Fibroblast of skin of left quadriceps (primary cell): ENCODE measurements at regions not wholly inside any gene's neighbourhood (a gene's known extent, or its start where the extent isn't known, plus 50 kb on each side); places are given as distances from the start of the nearest gene placed in this dataset.
"Not testable (repeated sequence)": the region's sequence is repeated elsewhere in the genome, so short reads cannot be mapped to it uniquely, and the experiment has no call there.

Experiments
- DNase-seq, 2 experiments: peaks; one replicate each; pipeline ENCODE4 v3.0.0-alpha.2; 2013; ENCODE audit warnings: low read depth in 2 of 2

DNA sequence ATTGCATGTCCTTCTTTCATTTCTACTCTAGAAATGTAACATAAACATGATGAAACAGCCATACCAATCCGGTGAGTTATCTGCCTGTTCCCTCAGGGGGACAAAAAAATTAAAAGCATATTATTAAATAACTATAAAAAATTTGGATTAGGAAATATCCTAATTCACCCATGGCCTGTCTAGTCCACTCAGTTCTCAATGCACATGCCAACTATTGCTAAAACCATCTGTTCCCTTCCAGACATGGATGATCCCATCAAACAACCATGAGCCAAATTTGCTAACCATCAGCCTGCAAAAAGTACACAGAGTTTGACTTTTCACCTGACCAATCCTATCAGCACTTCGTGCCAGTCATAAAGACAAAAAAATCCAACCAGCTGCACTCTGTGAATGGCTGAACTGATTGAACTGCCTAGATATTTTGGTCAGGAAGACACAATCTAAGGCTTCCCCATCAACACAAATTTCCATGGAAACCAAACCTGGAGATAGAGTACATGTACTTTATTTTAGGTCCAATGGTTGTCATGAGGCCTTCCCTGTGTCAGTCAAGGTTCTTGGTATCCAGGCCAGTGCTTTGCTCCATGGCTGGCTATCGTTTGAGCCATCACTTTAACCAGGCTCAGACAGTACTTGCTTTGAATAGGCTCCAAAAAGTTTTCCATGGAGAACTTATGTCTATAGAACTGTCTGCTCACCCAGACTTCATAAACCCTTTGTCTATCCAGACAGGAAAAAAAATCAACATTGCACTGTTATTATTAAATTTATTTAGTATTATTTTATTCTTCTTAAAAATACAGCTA, 570.8 kb downstream of the LTN1 start:
- DNase-seq, result peak; percentile 81 to 84

DNA sequence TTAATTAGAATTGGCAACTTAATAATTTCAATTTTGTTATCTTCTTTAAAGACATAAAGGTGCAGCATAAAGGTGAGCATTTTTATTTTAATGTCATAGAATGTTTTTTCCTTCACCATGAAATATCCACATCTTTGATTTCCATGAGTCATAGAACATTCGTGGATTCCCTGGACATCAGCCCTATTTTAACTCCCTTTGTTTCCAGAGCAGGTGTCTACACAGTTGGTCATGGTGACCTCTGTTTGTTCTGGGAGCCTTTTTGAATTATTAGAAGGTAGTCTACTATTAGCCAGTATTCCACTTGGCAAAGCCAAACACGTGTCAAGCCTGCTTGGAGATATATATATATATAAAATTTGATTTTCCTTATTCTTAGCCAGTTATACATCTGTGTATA, 572.9 kb downstream of the LTN1 start:
- DNase-seq, result no peak

DNA sequence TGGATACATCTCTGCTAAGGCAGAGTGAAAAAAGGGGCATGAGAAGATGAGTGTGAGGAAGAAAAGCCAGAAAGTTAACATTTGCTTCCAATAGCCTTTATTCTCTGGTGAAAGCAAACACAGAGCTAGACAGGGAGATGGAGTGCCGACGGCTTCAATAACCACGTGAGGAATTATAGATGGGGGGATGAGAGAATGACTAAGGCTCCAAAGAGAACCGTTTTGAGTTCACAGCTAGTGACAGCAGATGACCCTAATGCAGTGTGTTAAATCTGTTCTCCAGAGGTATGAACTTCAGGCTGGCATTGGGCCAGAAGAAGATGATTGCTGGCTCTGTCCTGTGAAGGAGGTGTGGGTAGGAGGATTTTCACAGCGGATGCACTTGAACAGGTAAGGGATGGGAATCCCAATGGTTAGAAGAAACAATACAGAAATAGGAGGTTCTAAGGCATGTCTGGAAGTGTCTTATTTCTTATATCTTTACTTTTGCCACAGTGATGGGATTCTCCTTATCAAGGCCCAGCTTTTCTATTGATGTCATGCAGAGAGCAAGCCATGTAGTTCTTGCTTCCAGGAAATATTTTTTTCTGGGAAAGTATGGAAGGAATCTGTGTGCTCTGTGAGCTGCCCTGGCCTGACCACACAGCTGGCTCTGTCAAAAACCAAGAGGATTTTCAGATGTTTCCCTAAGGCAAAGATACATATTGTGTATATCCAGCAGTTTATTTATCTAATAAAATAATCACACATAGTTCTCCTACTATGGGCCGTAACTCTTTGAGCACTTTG, 573.8 kb downstream of the LTN1 start:
- peak; percentile 51 to 54 for DNase-seq

DNA sequence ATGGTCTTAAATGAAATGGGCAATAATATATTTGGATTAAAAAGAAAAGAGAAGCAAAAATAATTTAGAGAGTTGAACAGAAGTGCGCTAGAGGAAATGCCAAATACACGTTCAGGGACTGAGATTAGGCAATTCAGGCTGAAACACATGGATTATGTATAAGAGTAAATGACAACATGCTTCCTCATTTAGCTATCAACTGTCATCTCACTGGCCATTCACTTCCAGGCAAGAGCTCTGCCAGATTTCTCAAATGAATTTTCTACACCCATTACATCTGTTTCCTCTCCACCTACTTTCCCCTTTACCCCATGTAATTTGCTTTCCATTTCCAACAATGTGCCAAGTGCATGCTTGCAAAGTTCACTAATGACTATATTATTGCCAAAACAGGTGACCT, 582.4 kb downstream of the LTN1 start:
- no peak for DNase-seq

DNA sequence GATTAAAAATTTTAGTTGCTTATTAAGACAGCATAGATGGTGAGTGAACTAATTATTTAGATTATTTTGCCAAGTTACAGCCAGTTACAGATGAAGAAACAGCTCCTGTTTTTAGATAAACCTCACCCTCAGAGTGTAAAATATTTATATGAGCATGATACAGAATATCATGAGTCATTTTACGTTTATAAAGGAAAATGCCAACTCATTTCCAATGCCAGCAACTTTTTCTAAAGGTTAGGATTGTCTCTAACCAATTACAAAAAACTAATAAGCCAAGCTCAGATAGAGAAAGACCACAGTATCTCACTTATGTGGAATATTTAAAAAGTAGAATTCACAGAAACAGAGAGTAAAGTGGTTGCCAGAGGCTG, 590.1 kb downstream of the LTN1 start:
- no peak for DNase-seq

DNA sequence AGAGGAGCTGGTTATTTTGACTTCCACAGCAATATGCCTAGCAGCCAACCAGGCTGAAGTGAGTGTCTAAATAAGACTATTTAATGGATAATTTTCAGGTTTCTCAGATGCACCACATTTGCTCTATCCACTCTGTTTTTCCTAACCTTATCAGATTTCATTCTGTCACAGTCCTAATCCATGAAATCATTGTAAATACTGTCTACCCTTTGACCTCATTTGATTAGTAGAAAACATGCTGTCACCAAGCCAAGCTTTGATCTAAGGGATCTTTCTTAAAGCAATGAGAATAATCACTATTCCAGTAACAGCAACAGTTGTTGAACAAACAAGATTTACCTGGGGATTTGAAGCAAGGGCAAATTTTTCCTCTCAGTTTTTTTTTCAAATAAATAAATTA, 595.6 kb downstream of the LTN1 start:
- DNase-seq, result no peak

DNA sequence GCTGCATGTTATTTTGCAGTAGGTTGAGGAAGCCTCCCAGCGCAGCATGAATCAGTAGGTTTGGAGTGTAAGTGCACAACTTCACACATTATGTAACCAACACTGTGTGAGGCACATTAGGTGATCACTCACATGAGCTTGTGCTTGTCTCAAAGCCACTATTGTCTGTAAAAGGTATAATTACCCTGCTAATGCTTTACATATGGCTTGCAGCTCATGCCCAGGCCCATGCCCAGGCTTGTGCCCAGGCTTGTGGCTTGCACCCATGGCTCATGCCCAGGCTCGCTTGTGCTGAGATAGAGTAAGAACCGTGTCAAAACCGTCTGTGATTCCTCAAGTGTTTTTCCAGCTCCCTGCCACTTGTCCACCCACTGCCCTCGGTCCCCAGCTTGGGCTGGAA, 596.3 kb downstream of the LTN1 start:
- DNase-seq, result no peak

DNA sequence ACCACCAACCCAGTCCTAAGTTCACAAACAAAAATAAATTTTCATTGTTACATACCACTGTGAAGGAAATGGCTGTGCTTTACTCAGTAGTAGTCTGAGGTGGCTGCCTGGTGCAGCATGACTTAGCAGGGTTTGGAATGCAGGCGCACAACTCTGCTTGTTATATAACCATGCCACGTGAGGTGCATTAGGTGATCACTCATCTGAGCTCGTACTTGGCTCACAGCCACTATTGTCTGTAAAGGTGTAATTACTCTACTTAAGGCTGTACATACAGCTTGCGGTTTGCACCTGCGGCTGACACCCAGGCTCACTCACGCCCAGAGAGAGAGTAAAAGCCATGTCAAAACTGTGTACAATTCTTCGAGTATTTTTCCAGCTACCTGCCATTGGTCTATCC, 599.4 kb downstream of the LTN1 start:
- DNase-seq, result no peak

DNA sequence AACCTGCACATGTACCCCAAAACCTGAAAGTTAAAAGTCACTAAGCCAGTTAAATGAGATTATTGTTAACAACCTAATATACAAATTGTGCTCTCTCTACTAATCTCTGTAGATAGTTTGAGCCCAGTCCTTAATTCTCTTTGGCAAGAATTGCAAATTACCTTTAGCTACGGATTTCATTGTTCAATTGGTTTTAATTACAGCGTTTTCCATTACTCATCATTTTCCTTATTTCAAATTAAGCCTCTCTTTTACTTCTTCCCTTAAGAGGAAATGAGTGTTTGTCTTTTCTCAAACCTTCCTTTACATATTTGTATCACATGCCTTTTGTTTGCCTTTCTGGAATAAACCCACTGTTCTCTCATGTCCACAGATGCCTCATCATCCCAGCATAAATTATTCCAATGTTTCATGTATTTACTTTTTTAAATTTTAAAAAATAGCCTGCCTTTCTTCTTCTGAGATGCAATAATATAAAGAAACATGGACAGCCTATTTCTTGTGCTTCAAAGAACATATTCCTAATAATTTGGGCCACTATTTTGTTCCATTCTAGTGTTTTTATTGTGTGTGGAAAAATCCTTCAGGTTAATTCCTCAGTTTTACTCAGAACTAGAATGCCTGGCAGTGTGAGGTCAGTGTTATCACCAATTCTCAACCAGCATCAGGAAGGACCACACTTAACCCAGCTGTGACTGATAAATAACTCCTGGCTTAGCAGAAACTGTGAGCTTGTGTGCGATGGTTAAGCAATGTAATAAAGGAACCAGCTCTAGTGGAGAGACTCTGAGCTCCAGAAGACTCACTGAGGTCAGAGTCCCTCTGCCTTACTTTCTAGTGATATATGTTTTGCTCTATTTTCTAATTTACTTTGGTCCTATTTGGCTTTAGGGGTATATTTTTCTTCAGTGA, 600.5 kb downstream of the LTN1 start:
- DNase-seq, result no peak

DNA sequence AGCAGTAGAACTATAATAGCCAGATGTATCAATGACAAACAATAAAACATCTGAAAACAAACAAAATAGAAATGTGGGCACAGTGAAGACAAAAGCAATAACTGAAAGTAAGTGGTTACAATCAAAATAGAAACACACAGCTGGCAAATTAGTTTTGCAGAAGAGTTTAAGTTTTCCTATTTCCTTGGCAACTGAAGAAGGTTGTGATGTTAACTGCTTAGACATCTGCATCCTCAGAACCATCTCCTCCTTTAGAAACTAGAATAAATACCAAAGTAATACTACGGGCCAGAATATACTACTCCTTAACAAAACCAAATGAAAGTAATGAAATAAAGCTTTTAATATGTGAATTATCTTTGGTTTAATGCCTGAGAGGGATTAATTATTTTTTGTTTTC, 605.5 kb downstream of the LTN1 start:
- no peak for DNase-seq

DNA sequence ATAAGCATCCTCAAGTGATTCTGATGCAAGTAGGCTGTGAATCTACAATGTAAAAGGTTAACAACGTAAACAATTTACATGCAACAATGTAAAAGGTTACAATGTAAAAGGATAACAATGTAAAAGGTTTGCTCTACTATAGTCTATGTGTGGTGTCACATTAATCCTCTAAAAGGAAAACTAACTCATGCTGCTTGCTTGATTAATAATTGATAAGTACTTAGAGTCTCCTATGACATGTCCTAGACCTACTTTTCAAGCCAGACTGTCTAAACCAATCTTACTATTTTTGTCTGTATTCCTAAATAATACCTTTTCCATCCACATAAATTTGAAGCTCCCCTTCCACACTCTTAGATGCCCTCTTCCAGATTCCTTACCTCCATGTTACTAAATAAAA, 606.8 kb downstream of the LTN1 start:
- no peak for DNase-seq

DNA sequence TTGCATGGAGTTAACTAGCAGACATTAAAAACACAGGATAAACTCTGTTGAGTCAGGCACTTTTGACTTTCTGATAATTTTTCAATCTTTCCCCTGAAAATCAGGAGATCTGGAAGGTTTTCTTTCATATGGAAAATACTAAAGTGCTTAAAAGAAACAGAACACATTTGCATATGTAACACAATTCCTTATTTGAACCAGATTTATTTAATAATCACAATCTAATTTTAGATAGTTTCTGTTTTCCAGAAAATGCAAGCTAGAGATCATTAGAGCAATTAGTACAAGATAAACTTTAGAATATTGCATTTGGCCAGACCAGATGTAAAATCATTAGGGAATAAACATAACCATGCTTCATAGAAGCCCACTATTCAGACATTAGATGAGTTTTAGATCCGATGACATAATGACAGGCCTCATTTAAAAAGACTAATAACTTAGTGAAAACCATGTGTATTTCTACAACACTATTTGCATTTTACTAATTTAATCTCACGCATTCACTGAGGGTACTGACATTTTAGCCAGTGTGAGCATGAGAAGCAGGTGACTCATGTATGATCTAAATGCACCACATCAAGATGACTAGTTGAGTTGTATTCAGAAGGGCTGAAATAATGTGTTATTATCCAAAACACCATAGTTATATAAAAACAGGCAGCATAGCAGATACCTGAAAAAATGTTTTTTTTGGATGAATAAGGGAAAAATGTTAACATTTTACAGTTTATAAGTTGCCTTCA, 611.5 kb downstream of the LTN1 start:
- DNase-seq, result not testable (repeated sequence)

DNA sequence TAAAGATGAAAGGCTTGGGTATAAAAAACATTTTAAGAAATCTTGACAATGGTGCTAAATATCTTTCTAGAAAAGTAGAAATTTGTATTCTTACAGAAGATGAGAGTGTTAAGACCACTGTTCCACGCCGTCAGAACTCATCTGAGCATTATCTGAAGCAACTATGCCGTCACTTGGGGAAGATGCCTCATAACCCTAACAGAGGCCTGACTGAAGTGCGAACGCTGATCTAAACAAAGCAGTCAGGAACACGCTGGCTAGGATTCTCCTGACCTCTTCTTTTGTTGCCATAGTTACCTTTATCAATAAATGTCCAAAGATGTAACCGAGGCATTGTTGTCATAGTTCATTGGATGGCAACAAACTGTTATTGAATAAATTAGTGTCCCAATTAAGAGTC, 612.4 kb downstream of the LTN1 start:
- no peak for DNase-seq

DNA sequence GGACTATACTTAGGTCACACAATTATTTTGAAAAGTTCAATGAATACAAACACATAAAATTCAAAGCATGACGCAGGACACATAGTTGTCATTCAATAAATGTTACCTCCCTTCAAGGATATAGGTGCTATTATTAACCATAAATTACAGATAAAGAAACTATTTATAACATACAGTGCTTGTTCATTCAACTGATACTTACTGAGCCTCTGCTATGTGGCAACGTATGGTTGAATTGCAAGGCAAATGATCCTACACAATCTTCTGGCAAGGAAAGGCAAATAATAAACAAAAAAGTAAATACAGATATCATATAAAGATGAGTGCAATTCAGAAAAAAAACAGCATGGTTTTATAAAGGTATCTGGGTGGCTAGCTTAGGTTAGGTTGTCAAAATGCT, 614.7 kb downstream of the LTN1 start:
- DNase-seq, result no peak

DNA sequence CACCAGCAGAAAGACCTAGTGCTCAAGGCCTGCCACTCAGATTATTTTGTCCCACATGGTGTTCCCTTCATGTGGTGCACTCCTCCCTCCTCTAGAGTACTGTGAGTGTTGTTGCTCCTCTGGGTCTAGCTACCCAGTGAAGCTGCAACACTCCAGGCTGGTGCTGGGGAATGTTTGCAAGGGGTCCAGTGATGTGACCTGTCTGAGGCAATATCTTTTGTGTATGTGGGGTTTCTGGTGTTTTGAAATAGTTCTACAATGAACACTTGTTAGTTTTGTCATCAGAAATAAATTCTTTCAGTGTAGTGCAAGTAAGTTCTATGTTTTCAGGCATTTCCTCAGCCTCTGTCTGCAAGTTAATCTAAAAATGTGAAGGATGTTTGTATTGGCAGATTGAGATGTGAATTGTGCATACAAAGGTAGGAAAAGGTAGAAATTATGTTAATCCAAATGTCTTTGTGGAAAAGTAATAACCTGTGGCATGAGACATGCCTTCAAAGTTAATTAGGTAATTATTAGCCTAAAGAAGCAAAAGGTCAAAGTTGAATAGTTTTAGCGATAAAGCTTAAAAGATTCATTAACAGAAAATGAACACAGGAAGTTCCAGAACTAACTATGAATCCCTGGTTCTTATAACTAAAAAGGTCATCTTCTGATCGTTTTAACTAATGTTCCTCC, 616.8 kb downstream of the LTN1 start:
- peak; percentile 15 to 22 for DNase-seq

DNA sequence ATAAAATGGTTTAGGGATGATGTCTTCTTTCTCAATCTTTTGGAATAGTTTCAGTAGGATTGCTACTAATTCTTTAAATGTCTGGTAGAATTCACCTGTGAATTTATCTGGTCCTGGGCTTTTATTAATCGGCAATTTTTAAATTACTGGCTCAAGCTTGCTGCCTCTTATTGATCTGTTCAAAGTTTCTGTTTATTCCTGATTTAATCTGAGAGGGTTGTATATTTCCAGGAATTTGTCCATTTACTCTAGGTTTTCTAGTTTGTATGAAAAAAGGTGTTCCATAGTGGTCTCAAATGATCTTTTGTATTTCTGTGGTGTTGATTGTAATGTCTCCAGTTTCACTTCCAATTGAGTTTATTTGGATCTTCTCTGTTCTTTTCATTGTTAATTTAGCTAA, 617.8 kb downstream of the LTN1 start:
- no peak for DNase-seq

DNA sequence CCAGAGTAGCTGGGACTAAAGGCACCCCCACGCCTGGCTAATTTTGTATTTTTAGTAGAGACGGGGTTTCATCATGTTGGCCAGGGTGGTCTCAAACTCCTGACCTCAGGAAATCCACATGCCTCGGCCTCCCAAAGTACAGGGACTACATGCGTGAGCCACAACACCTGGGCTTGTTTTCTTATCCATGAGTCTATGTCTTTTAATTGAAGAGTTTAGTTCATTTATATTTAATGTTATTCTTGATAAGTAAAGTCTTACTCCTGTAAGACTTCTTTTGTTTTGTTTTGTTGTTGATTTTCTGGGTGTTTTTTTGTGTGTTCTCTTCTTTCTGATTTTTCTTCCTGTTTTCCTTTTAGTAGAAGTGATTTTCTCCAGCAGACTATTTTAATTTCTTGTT, 621.0 kb downstream of the LTN1 start:
- DNase-seq, result no peak

DNA sequence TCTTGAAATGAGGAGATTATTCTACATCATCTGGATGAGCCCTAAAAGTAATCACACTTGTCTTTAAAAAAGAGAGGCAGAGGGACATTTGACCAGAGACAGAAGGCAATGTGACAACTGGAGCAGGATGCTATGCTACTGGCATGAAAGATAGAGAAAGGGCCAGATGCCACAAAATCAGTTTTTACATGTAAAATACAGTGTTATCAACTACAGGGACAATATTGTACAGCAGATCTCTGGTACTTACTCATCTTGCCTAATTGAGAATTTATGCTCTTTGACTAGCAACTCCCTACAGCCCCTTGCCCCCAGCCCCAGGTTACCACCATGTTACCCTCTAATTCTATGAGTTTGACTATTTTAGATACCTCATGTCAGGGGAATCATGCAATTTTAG, 633.4 kb downstream of the LTN1 start:
- DNase-seq, result no peak

DNA sequence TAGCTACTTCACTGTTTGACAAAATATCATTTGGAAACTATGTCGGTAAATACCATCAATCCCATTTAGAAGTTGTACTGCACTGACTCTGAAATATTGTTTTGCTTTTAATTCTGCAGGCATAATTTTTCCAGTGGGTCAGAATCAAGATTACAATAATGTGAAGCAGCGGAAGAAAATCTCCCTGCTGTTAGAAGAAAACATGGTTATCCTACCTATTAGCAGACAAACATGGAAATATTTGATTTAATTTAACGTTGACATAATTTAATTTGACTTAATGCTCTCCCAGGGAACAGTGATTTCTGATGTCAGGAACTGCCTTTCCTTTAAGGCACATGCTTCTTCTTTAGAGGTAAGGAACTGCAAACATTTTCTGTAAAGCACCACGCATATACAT, 634.0 kb downstream of the LTN1 start:
- no peak for DNase-seq

DNA sequence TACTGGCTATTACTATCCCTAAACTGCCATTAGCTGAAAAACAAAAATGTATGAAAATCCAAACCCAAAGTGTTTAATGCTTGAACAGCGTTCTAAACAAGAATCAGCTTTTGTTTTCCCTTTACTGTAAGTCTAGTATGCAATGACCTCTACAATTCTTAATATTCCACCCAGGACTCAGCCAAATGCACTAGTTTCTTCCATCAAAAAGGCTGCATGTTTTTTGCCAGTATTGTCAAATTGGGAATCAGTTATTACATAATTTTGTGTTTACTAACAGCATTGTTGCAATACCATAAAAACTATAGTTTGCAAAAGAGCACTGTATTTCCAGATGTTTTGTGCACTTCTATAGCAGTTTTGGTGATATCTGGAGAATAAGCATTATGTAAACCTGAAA, 634.5 kb downstream of the LTN1 start:
- no peak for DNase-seq

DNA sequence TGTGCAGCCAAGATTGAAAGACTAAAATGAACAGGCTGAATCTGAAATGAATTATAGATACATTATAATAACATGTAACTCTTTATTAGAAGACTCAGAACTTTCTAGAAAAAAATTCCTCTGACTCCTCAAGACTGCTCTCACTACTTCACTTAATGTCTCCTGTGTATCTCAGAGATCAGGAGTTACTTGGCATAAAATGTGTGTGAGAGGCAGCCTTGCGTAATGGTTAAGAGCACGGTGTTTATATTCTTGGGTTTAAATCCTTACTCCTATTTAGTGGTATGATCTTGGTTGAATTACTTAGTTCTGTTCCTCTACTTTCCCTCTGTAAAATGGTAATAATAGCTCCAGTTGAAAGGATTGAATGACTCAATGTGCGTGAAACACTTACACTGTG, 634.9 kb downstream of the LTN1 start:
- no peak for DNase-seq
